Activated CD8-positive, alpha-beta T cell treated with anti-CD3 and anti-CD28 coated beads for 36 hours (primary cell): ENCODE measurements at regions not wholly inside any gene's neighbourhood (a gene's known extent, or its start where the extent isn't known, plus 50 kb on each side); places are given as distances from the start of the nearest gene placed in this dataset.

Source experiments
- ATAC-seq: fragments of 200-7000 bp; cut with Tn5 transposase; one replicate; pipeline ENCODE4 v1.10.0; 2021; ENCODE audit warnings: mild to moderate bottlenecking, moderate library complexity
- CTCF ChIA-PET: fragments of 350-600 bp; sonication (Branson Sonifier 250); formaldehyde crosslinking; loops from one replicate; lab custom pipeline; 2021; ENCODE audit warnings: antibody characterized with exemption; lab: Charles Lee
- POLR2A ChIA-PET: fragments of 350-600 bp; sonication (Branson Sonifier 250); formaldehyde crosslinking; loops from one replicate; lab custom pipeline; 2021; ENCODE audit warnings: antibody characterized with exemption; lab: Charles Lee
- DNase-seq: peaks from one replicate; pipeline ENCODE4 v3.0.0-alpha.2; 2020
- H3K27ac Mint-ChIP-seq: one replicate; pipeline ENCODE4 v1.8.0; 2021; ENCODE audit warnings: mild to moderate bottlenecking, mixed read lengths
- H3K27me3 Mint-ChIP-seq: one replicate; pipeline ENCODE4 v1.8.0; 2021; ENCODE audit warnings: mixed read lengths
- H3K36me3 Mint-ChIP-seq: one replicate; pipeline ENCODE4 v1.8.0; 2021; ENCODE audit warnings: low read depth, mixed read lengths
- H3K4me1 Mint-ChIP-seq: one replicate; pipeline ENCODE4 v1.8.0; 2021; ENCODE audit warnings: low read depth, mixed read lengths
- H3K4me3 Mint-ChIP-seq: one replicate; pipeline ENCODE4 v1.8.0; 2021; ENCODE audit warnings: mild to moderate bottlenecking, moderate library complexity, mixed read lengths
- H3K9me3 Mint-ChIP-seq: one replicate; pipeline ENCODE4 v1.8.0; 2021; ENCODE audit warnings: mixed read lengths
- CTCF ChIP-seq: fragments of 200-600 bp; IDR thresholded peaks from one replicate; pipeline ENCODE4 v1.8.0; 2022; ENCODE audit warnings: antibody characterized with exemption, mild to moderate bottlenecking
- intact Hi-C: fragments of 100-400 bp; cut with micrococcal nuclease; formaldehyde crosslinking; loops from one replicate; pipeline ENCODE4 v1.10.0; 2022

GRCh38 chr6:63451238-63451637 is 121.0 kb upstream of the LOC128125822 start:
- POLR2A ChIA-PET: no interaction called here
- no peak overlapping the region for H3K4me3 Mint-ChIP-seq
- intact Hi-C loops: no loop called here
- ATAC-seq (no peak), DNase-seq (no peak)
- no peaks in the 10 kb centered on the region for H3K27me3 Mint-ChIP-seq
- CTCF ChIA-PET: no interaction called here
- no peaks in the 10 kb centered on the region for H3K36me3 Mint-ChIP-seq
- no peak for TF ChIP-seq CTCF
- H3K27ac Mint-ChIP-seq: no peak overlapping the region
- H3K4me1 Mint-ChIP-seq: no peaks in the 10 kb centered on the region
- no peaks in the 10 kb centered on the region for H3K9me3 Mint-ChIP-seq

GRCh38 chr6:63452125-63452524 is 120.2 kb upstream of the LOC128125822 start:
- H3K27ac Mint-ChIP-seq: no peak overlapping the region
- POLR2A ChIA-PET: no interaction called here

GRCh38 chr6:63456734-63457133 is 115.5 kb upstream of the LOC128125822 start:
- H3K36me3 Mint-ChIP-seq: no peaks in the 10 kb centered on the region
- H3K9me3 Mint-ChIP-seq: no peaks in the 10 kb centered on the region
- ChIA-PET CTCF (no interaction called here), POLR2A (no interaction called here)
- no peak overlapping the region for H3K27ac Mint-ChIP-seq
- no peaks in the 10 kb centered on the region for H3K27me3 Mint-ChIP-seq
- intact Hi-C loops: no loop called here
- H3K4me1 Mint-ChIP-seq: no peaks in the 10 kb centered on the region
- no peak overlapping the region for H3K4me3 Mint-ChIP-seq
- TF ChIP-seq CTCF: no peak
- no peak for ATAC-seq
- DNase-seq: no peak

More at GRCh38 chr6:63452125-63452524, 120.2 kb upstream of the LOC128125822 start:
- H3K27me3 Mint-ChIP-seq: no peaks in the 10 kb centered on the region
- CTCF ChIA-PET: no interaction called here
- ATAC-seq (no peak), DNase-seq (no peak)
- no peaks in the 10 kb centered on the region for H3K36me3 Mint-ChIP-seq
- no peak overlapping the region for H3K4me3 Mint-ChIP-seq
- no peaks in the 10 kb centered on the region for H3K9me3 Mint-ChIP-seq
- H3K4me1 Mint-ChIP-seq: no peaks in the 10 kb centered on the region
- intact Hi-C loops: no loop called here
- TF ChIP-seq CTCF: no peak

GRCh38 chr6:63458480-63459115 is 113.7 kb upstream of the LOC128125822 start:
- ChIA-PET CTCF (no interaction called here), POLR2A (no interaction called here)
- DNase-seq (no peak), ATAC-seq (no peak)
- no peak overlapping the region for H3K4me3 Mint-ChIP-seq
- H3K36me3 Mint-ChIP-seq: no peaks in the 10 kb centered on the region
- H3K27ac Mint-ChIP-seq: no peak overlapping the region
- TF ChIP-seq CTCF: no peak
- no peaks in the 10 kb centered on the region for H3K4me1 Mint-ChIP-seq
- intact Hi-C loops: no loop called here
- H3K27me3 Mint-ChIP-seq: no peaks in the 10 kb centered on the region
- no peaks in the 10 kb centered on the region for H3K9me3 Mint-ChIP-seq

GRCh38 chr6:63459814-63460213 is 112.5 kb upstream of the LOC128125822 start:
- POLR2A ChIA-PET: no interaction called here
- Mint-ChIP-seq H3K9me3 (no peaks in the 10 kb centered on the region), H3K27me3 (no peaks in the 10 kb centered on the region), H3K36me3 (no peaks in the 10 kb centered on the region), H3K27ac (no peak overlapping the region), H3K4me1 (no peaks in the 10 kb centered on the region), H3K4me3 (no peak overlapping the region)
- intact Hi-C loops: no loop called here
- DNase-seq (no peak), ATAC-seq (no peak)
- CTCF ChIA-PET: no interaction called here
- TF ChIP-seq CTCF: no peak
